IMR-90 (cell line): ENCODE measurements at regions not wholly inside any gene's neighbourhood (a gene's known extent, or its start where the extent isn't known, plus 50 kb on each side); places are given as distances from the start of the nearest gene placed in this dataset.

ENCODE experiments used
- ATAC-seq: fragments of 200-7000 bp; cut with Tn5 transposase; 2 replicates; pipeline ENCODE4 v1.9.1; 2020; ENCODE audit warnings: low read depth, mild to moderate bottlenecking, moderate library complexity
- BruUV-seq: library from RNA; stranded (reverse); fragments of 400-500 nt; replicated peaks from 2 replicates; lab custom pipeline; 2021; lab: Mats Ljungman, UMichigan
- CTCF ChIA-PET: fragments of 300-600 bp; formaldehyde crosslinking; extraction: SDS; loops from one replicate; lab custom pipeline; 2021; ENCODE audit warnings: antibody characterized with exemption; lab: Yijun Ruan, JAX
- POLR2A ChIA-PET: fragments of 300-600 bp; sonication (Branson Sonifier 250); formaldehyde crosslinking; loops from one replicate; lab custom pipeline; 2022; ENCODE audit warnings: antibody characterized with exemption; ENCODE audit not compliant: unreplicated experiment; lab: Charles Lee
- DNase-seq: peaks from one replicate; pipeline ENCODE4 v3.0.0; 2013
- H2AFZ ChIP-seq: replicated peaks from 2 replicates; pipeline ENCODE3; 2013; ENCODE audit warnings: low read length, mild to moderate bottlenecking; ENCODE audit not compliant: poor library complexity
- H2AK5ac ChIP-seq: 2 replicates; pipeline ENCODE4 v1.6.1; 2013; ENCODE audit warnings: low read depth, low read length, inconsistent platforms
- H2AK9ac ChIP-seq: replicated peaks from 2 replicates; pipeline ENCODE3; 2013; ENCODE audit warnings: mild to moderate bottlenecking, low read depth, low read length, moderate library complexity; ENCODE audit not compliant: poor library complexity
- H2BK120ac ChIP-seq: 2 replicates; pipeline ENCODE4 v1.6.1; 2013; ENCODE audit warnings: low read depth, low read length, inconsistent platforms
- H2BK15ac ChIP-seq: 3 replicates; pipeline ENCODE4 v1.6.1; 2013; ENCODE audit warnings: low read depth, low read length, inconsistent platforms
- H2BK20ac ChIP-seq: 2 replicates; pipeline ENCODE4 v1.6.1; 2013; ENCODE audit warnings: low read depth, mild to moderate bottlenecking, inconsistent platforms, low read length, moderate library complexity
- H2BK5ac ChIP-seq: 2 replicates; pipeline ENCODE4 v1.6.1; 2013; ENCODE audit warnings: mild to moderate bottlenecking, low read depth, low read length, inconsistent platforms; ENCODE audit not compliant: poor library complexity, severe bottlenecking
- H3K14ac ChIP-seq: replicated peaks from 2 replicates; pipeline ENCODE4 v1.6.1; 2013; ENCODE audit warnings: low read depth, low read length, inconsistent platforms
- H3K18ac ChIP-seq: 2 replicates; pipeline ENCODE4 v1.6.1; 2013; ENCODE audit warnings: low read depth, low read length, control low read depth
- H3K23ac ChIP-seq: 2 replicates; pipeline ENCODE4 v1.6.1; 2013; ENCODE audit warnings: low read depth, low read length, inconsistent platforms
- H3K27ac ChIP-seq: 2 replicates; pipeline ENCODE4 v1.5.1; 2013; ENCODE audit warnings: mild to moderate bottlenecking, control low read depth, low read length; ENCODE audit not compliant: insufficient read depth
- H3K27me3 ChIP-seq: 2 replicates; pipeline ENCODE4 v1.6.1; 2013; ENCODE audit warnings: low read length; ENCODE audit not compliant: control insufficient read depth, insufficient read depth
- H3K36me3 ChIP-seq: 2 replicates; pipeline ENCODE4 v1.6.1; 2013; ENCODE audit warnings: low read length, mixed read lengths; ENCODE audit not compliant: control insufficient read depth, insufficient read depth
- H3K4ac ChIP-seq: 2 replicates; pipeline ENCODE4 v1.6.1; 2013; ENCODE audit warnings: low read depth, low read length, inconsistent platforms
- H3K4me1 ChIP-seq: 2 replicates; pipeline ENCODE4 v1.6.1; 2013; ENCODE audit warnings: low read length, mixed read lengths; ENCODE audit not compliant: control insufficient read depth, insufficient read depth
- H3K4me2 ChIP-seq: 2 replicates; pipeline ENCODE4 v1.6.1; 2013; ENCODE audit warnings: low read depth, mild to moderate bottlenecking, control low read depth, low read length, moderate library complexity
- H3K4me3 ChIP-seq: 2 replicates; pipeline ENCODE4 v1.5.1; 2013; ENCODE audit warnings: low read depth, mild to moderate bottlenecking, control low read depth, low read length, moderate library complexity; ENCODE audit not compliant: insufficient read depth
- H3K56ac ChIP-seq: 2 replicates; pipeline ENCODE4 v1.6.1; 2013; ENCODE audit warnings: low read length, inconsistent platforms; ENCODE audit not compliant: insufficient read depth; ENCODE audit errors: extremely low read depth
- H3K79me1 ChIP-seq, 2 experiments: 2 replicates each; pipeline ENCODE4 v1.6.1; 2013; ENCODE audit warnings: low read length in 2 of 2, inconsistent platforms in 1 of 2, low read depth in 1 of 2
- H3K9ac ChIP-seq: 2 replicates; pipeline ENCODE4 v1.6.1; 2013; ENCODE audit warnings: low read depth, low read length, control low read depth
- H3K9me1 ChIP-seq: 2 replicates; pipeline ENCODE4 v1.6.1; 2013; ENCODE audit warnings: low read length, inconsistent platforms; ENCODE audit not compliant: insufficient read depth
- H3K9me3 ChIP-seq: 2 replicates; pipeline ENCODE4 v1.6.1; 2013; ENCODE audit warnings: low read length; ENCODE audit not compliant: control insufficient read depth, insufficient read depth
- H4K20me1 ChIP-seq: 2 replicates; pipeline ENCODE4 v1.6.1; 2013; ENCODE audit warnings: low read length, inconsistent platforms; ENCODE audit not compliant: insufficient read depth
- H4K5ac ChIP-seq: 2 replicates; pipeline ENCODE4 v1.6.1; 2013; ENCODE audit warnings: mild to moderate bottlenecking, low read depth, low read length, control low read depth
- H4K8ac ChIP-seq, 2 experiments: 2 replicates each; pipeline ENCODE4 v1.6.1; 2013; ENCODE audit warnings: low read depth in 2 of 2, low read length in 2 of 2, control low read depth in 1 of 2, inconsistent platforms in 1 of 2
- H4K91ac ChIP-seq: 2 replicates; pipeline ENCODE4 v1.6.1; 2013; ENCODE audit warnings: low read depth, low read length, inconsistent platforms; ENCODE audit not compliant: insufficient read depth
- CHD1 ChIP-seq: IDR thresholded peaks from 2 replicates; pipeline ENCODE4 v1.6.1; 2012; ENCODE audit warnings: low read depth, low read length, improper control_type of control experiment
- POLR2A ChIP-seq: IDR thresholded peaks from 2 replicates; pipeline ENCODE4 v1.6.1; 2012; ENCODE audit warnings: mild to moderate bottlenecking, low read depth, low read length
- RCOR1 ChIP-seq: IDR thresholded peaks from 2 replicates; pipeline ENCODE4 v1.6.1; 2012; ENCODE audit warnings: mild to moderate bottlenecking, low read length, improper control_type of control experiment; ENCODE audit not compliant: insufficient replicate concordance
- RFX5 ChIP-seq: IDR thresholded peaks from 2 replicates; pipeline ENCODE4 v1.8.0; 2012; ENCODE audit warnings: low read depth, mild to moderate bottlenecking, low read length, moderate library complexity
- WGBS, 2 experiments: methylation state at CpG; one replicate each; pipeline versions ENCODE4 v1.1.5 to v1.1.7; 2013; ENCODE audit warnings: missing lambda C conversion rate in 2 of 2; ENCODE audit not compliant: insufficient read length in 1 of 2; ENCODE audit errors: extremely low coverage in 2 of 2; 5-methylcytosine and 5-hydroxymethylcytosine counted together
- dilution Hi-C: fragments of 300-500 bp; cut with HindIII; formaldehyde crosslinking; loops from one replicate; pipeline ENCODE4 v1.14.3; 2018; ENCODE audit warnings: low sequenced_read_pairs; ENCODE audit not compliant: unreplicated experiment
- in situ Hi-C: fragments of 300-500 bp; cut with MboI; formaldehyde crosslinking; loops from 3 replicates; pipeline ENCODE4 v1.14.3; 2019; ENCODE audit warnings: low sequenced_read_pairs, inconsistent platforms, mixed read lengths
- intact Hi-C: fragments of 100-400 bp; cut with micrococcal nuclease; formaldehyde crosslinking; loops from 2 replicates; pipeline ENCODE4 v1.10.0; 2022
- TF ChIP-seq, protein P1 (sequence below): conservative IDR thresholded peaks from 2 replicates; pipeline ENCODE4 v1.5.1; 2012; ENCODE audit warnings: mild to moderate bottlenecking, low read depth, low read length, improper control_type of control experiment

DNA sequence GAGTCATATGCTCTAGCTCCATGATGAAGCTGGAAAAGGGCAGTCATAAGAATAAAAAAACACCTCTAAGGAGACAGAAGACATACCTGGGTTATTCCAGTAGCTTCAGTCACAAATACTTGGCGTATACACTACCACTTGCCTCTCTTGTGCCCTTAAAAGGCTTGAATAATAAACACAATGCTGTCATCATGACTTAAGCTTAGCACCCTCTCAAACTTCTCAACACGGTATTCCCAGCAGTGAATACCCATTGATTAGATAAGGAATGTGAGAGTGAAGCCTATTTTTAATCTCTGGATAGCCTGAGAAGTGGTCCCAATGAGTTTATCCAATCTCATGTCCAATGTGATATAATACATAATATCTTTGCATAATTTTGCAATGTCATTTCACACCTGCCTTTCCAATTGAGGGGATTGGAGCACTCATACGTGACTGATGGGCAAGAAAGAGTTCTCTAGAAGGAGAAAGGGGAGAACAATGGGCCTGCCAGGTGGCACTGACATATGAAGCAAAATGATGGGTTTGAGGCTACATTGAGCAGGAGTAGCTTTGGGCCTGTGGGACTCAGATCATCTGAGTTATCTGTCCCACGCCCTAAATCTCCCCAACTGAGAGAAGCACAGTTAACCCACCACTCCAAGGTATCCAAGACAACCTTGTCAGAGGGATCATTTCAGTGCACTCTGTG is 298.6 kb upstream of the DAB1 start:
- H3K56ac ChIP-seq, result no peak overlapping the region
- H4K5ac ChIP-seq, result no peak overlapping the region
- intact Hi-C loops, result no loop called here
- no peaks in the 10 kb centered on the region for H4K20me1 ChIP-seq
- no peak overlapping the region for H3K14ac ChIP-seq
- H3K4ac ChIP-seq, result no peak overlapping the region
- no peak overlapping the region for H3K4me2 ChIP-seq
- no peaks in the 10 kb centered on the region for H3K36me3 ChIP-seq
- H3K4me1 ChIP-seq, result no peaks in the 10 kb centered on the region
- in situ Hi-C loops, result no loop called here
- H4K91ac ChIP-seq, result no peak overlapping the region
- ATAC-seq, result no peak
- H3K27ac ChIP-seq, result no peak overlapping the region
- H3K23ac ChIP-seq, result no peak overlapping the region
- TF ChIP-seq RCOR1, result no peak
- TF ChIP-seq RFX5, result no peak
- TF ChIP-seq POLR2A, result no peak
- TF ChIP-seq, protein P1, sequence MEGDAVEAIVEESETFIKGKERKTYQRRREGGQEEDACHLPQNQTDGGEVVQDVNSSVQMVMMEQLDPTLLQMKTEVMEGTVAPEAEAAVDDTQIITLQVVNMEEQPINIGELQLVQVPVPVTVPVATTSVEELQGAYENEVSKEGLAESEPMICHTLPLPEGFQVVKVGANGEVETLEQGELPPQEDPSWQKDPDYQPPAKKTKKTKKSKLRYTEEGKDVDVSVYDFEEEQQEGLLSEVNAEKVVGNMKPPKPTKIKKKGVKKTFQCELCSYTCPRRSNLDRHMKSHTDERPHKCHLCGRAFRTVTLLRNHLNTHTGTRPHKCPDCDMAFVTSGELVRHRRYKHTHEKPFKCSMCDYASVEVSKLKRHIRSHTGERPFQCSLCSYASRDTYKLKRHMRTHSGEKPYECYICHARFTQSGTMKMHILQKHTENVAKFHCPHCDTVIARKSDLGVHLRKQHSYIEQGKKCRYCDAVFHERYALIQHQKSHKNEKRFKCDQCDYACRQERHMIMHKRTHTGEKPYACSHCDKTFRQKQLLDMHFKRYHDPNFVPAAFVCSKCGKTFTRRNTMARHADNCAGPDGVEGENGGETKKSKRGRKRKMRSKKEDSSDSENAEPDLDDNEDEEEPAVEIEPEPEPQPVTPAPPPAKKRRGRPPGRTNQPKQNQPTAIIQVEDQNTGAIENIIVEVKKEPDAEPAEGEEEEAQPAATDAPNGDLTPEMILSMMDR, result no peak
- TF ChIP-seq CHD1, result no peak
- no peak overlapping the region for H2AK9ac ChIP-seq
- H3K4me3 ChIP-seq, result no peak overlapping the region
- WGBS, 2 experiments, result no CpG with 5 or more reads among the region's 4 CpGs
- H2AFZ ChIP-seq, result no peak overlapping the region
- no peak overlapping the region for H2BK120ac ChIP-seq
- no peak overlapping the region for H2AK5ac ChIP-seq
- no peak for DNase-seq
- no peaks in the 10 kb centered on the region for H3K79me1 ChIP-seq
- no peak overlapping the region for H2BK20ac ChIP-seq
- no peak overlapping the region for H2BK5ac ChIP-seq
- dilution Hi-C loops, result no loop called here
- H3K18ac ChIP-seq, result no peak overlapping the region
- POLR2A ChIA-PET, result no interaction called here
- H3K27me3 ChIP-seq, result no peaks in the 10 kb centered on the region
- H3K9ac ChIP-seq, result no peak overlapping the region
- no peak overlapping the region for H2BK15ac ChIP-seq
- CTCF ChIA-PET, result no interaction called here
- H4K8ac ChIP-seq, result no peak overlapping the region
- H3K9me1 ChIP-seq, result no peaks in the 10 kb centered on the region
- no TSS peak for BruUV-seq
- H3K9me3 ChIP-seq, result no peaks in the 10 kb centered on the region
